Fibroblast of lung (primary cell): ENCODE measurements at regions not wholly inside any gene's neighbourhood (a gene's known extent, or its start where the extent isn't known, plus 50 kb on each side); places are given as distances from the start of the nearest gene placed in this dataset.

Experiments used
- DNase-seq, 2 donors: peaks; one replicate each; pipeline versions ENCODE4 v3.0.0 to v3.0.0-alpha.2; 2010; ENCODE audit warnings: low read depth in 2 of 2
- H2AFZ ChIP-seq: 2 replicates; pipeline ENCODE4 v1.5.1; 2012; ENCODE audit warnings: low read length, control low read depth, inconsistent platforms
- H3K27ac ChIP-seq: 2 replicates; pipeline ENCODE4 v1.5.1; 2011; ENCODE audit warnings: low read length, control low read depth; ENCODE audit not compliant: insufficient read depth
- H3K27me3 ChIP-seq: 2 replicates; pipeline ENCODE4 v1.5.1; 2011; ENCODE audit warnings: mild to moderate bottlenecking, low read length; ENCODE audit not compliant: control insufficient read depth, insufficient read depth
- H3K36me3 ChIP-seq: 2 replicates; pipeline ENCODE4 v1.5.1; 2011; ENCODE audit warnings: low read length; ENCODE audit not compliant: control insufficient read depth, insufficient read depth
- H3K4me1 ChIP-seq: 2 replicates; pipeline ENCODE4 v1.5.1; 2011; ENCODE audit warnings: low read length; ENCODE audit not compliant: control insufficient read depth, insufficient read depth; ENCODE audit errors: extremely low read depth
- H3K4me2 ChIP-seq: 2 replicates; pipeline ENCODE4 v1.5.1; 2011; ENCODE audit warnings: low read length, control low read depth; ENCODE audit not compliant: insufficient read depth; ENCODE audit errors: extremely low read depth
- H3K4me3 ChIP-seq, 4 experiments: fragments of 200-600 bp in 1 of 4; sonication (generic) in 1 of 4; replicated peaks in 1 of 4; 2 replicates each; pipeline ENCODE4 v1.5.1; 2011 to 2016; ENCODE audit warnings: low read length in 4 of 4, low read depth in 3 of 4, mild to moderate bottlenecking in 3 of 4, control low read depth in 2 of 4, inconsistent platforms in 1 of 4, mixed read lengths in 1 of 4; ENCODE audit not compliant: insufficient read depth in 1 of 4; ENCODE audit errors: control extremely low read depth in 1 of 4
- H3K79me2 ChIP-seq: 2 replicates; pipeline ENCODE4 v1.5.1; 2012; ENCODE audit warnings: mild to moderate bottlenecking, low read length, inconsistent platforms; ENCODE audit not compliant: control insufficient read depth, insufficient read depth
- H3K9ac ChIP-seq: 2 replicates; pipeline ENCODE4 v1.5.1; 2011; ENCODE audit warnings: mild to moderate bottlenecking, low read length, control low read depth; ENCODE audit not compliant: insufficient read depth
- H3K9me3 ChIP-seq: 2 replicates; pipeline ENCODE4 v1.5.1; 2012; ENCODE audit warnings: low read depth, low read length; ENCODE audit not compliant: control insufficient read depth, insufficient read depth
- H4K20me1 ChIP-seq: 2 replicates; pipeline ENCODE4 v1.5.1; 2011; ENCODE audit warnings: low read length; ENCODE audit not compliant: control insufficient read depth, insufficient read depth; ENCODE audit errors: extremely low read depth
- EZH2 ChIP-seq: IDR thresholded peaks from 2 replicates; pipeline ENCODE4 v1.5.1; 2012; ENCODE audit warnings: low read length, control low read depth, mild to moderate bottlenecking; ENCODE audit errors: missing control alignments
- TF ChIP-seq, protein P1 (sequence below), 2 donors: IDR thresholded peaks in 1 of 2; conservative IDR thresholded peaks in 1 of 2; 1 replicate in 1 of 2; 2 replicates in 1 of 2; pipeline ENCODE4 v1.5.1; 2011 to 2012; ENCODE audit warnings: low read length in 2 of 2, control low read depth in 1 of 2, inconsistent platforms in 1 of 2, low read depth in 1 of 2, mild to moderate bottlenecking in 1 of 2

DNA sequence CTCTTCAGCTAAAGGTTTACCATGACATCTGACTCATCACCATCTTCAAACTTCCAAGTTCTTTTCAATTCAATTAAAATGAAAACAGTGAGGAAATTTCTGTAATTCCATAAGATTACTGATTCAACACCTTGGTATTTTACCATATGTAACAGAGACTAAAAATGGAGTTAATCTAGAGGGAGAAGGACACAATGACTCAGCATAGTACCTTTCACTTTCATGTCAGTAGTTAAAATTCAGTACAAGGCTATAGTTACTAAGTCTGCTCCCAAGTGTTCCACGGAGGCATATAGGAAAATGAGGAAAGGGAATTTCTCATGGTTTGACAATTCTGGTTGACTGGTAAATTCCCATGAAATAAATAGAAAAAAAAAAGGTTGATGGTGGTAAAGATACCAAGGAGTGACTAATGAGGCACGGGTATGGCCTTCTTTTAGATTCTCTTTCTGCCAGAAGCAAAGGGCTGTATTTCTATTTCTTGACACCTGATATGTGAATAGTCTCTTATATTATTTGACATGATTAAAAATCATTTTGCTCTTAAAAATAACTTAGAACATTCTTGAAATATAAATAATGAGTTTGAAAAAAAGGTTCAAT, 526.7 kb upstream of the ADGRB3 start:
- Histone ChIP-seq H3K27ac (no peak overlapping the region), H3K4me1 (no peaks in the 10 kb centered on the region), H4K20me1 (no peaks in the 10 kb centered on the region), H3K9ac (no peak overlapping the region), H3K79me2 (no peaks in the 10 kb centered on the region), H3K9me3 (no peaks in the 10 kb centered on the region), H2AFZ (no peak overlapping the region), H3K4me3 (no peak overlapping the region), H3K36me3 (no peaks in the 10 kb centered on the region), H3K4me2 (no peak overlapping the region), H3K27me3 (no peaks in the 10 kb centered on the region)
- TF ChIP-seq EZH2, result no peak
- TF ChIP-seq, protein P1, sequence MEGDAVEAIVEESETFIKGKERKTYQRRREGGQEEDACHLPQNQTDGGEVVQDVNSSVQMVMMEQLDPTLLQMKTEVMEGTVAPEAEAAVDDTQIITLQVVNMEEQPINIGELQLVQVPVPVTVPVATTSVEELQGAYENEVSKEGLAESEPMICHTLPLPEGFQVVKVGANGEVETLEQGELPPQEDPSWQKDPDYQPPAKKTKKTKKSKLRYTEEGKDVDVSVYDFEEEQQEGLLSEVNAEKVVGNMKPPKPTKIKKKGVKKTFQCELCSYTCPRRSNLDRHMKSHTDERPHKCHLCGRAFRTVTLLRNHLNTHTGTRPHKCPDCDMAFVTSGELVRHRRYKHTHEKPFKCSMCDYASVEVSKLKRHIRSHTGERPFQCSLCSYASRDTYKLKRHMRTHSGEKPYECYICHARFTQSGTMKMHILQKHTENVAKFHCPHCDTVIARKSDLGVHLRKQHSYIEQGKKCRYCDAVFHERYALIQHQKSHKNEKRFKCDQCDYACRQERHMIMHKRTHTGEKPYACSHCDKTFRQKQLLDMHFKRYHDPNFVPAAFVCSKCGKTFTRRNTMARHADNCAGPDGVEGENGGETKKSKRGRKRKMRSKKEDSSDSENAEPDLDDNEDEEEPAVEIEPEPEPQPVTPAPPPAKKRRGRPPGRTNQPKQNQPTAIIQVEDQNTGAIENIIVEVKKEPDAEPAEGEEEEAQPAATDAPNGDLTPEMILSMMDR (conservative IDR thresholded peaks at IDR 0.05 in 1 of 2, IDR thresholded peaks at IDR 0.05 in 1 of 2; ENCODE audit: low read depth in 1 of 2, low read length in 2 of 2), result no peak
- DNase-seq, result peak; percentile 51

GRCh38 chr6:68094070-68094469, 541.0 kb upstream of the ADGRB3 start:
- Histone ChIP-seq H2AFZ (no peak overlapping the region), H3K4me1 (no peaks in the 10 kb centered on the region), H3K27me3 (no peaks in the 10 kb centered on the region), H3K4me2 (no peak overlapping the region), H3K79me2 (no peaks in the 10 kb centered on the region), H3K9ac (no peak overlapping the region), H3K9me3 (no peaks in the 10 kb centered on the region), H4K20me1 (no peaks in the 10 kb centered on the region), H3K4me3 (no peak overlapping the region), H3K36me3 (no peaks in the 10 kb centered on the region), H3K27ac (no peak overlapping the region)
- DNase-seq, result no peak
- TF ChIP-seq, protein P1 (conservative IDR thresholded peaks at IDR 0.05 in 1 of 2, IDR thresholded peaks at IDR 0.05 in 1 of 2; ENCODE audit: low read depth in 1 of 2, low read length in 2 of 2), result no peak
- TF ChIP-seq EZH2, result no peak

- H3K9me3 ChIP-seq, result no peaks in the 10 kb centered on the region
- peak in 1 of 2 donors; percentile 67 for DNase-seq
- H3K9ac ChIP-seq, result no peak overlapping the region
- H3K4me2 ChIP-seq, result no peak overlapping the region
- H3K4me3 ChIP-seq, result no peak overlapping the region
- no peak for TF ChIP-seq EZH2
- TF ChIP-seq, protein P1 (conservative IDR thresholded peaks at IDR 0.05 in 1 of 2, IDR thresholded peaks at IDR 0.05 in 1 of 2; ENCODE audit: low read depth in 1 of 2, low read length in 2 of 2), result no peak
- no peaks in the 10 kb centered on the region for H3K4me1 ChIP-seq
- H3K36me3 ChIP-seq, result no peaks in the 10 kb centered on the region
- H4K20me1 ChIP-seq, result no peaks in the 10 kb centered on the region
- H3K27me3 ChIP-seq, result no peaks in the 10 kb centered on the region
- H2AFZ ChIP-seq, result no peak overlapping the region
- H3K79me2 ChIP-seq, result no peaks in the 10 kb centered on the region
- H3K27ac ChIP-seq, result no peak overlapping the region
Measured at GRCh38 chr6:68087399-68088133, 547.5 kb upstream of the ADGRB3 start.
